GM18519 (cell line): ENCODE measurements at regions not wholly inside any gene's neighbourhood (a gene's known extent, or its start where the extent isn't known, plus 50 kb on each side); places are given as distances from the start of the nearest gene placed in this dataset.
A peak's percentile ranks its signal among the peaks of the same experiment; 100 is the strongest.

Experiments
- ATAC-seq: cut with Tn5 transposase; IDR thresholded peaks from one replicate; pipeline ENCODE4 v1.9.1; 2021; ENCODE audit warnings: mild to moderate bottlenecking, moderate library complexity; ENCODE audit not compliant: unreplicated experiment, low FRiP score

- ATAC-seq, result no peak
These were observed 337.2 kb upstream of the SLC39A10 start for GRCh38 chr2:195319548-195320412.

GRCh38 chr2:195319112-195319460 lies 337.9 kb upstream of the SLC39A10 start:
- ATAC-seq, result no peak

GRCh38 chr2:195318440-195319111 lies 338.4 kb upstream of the SLC39A10 start:
- ATAC-seq, result peak; percentile 37

- ATAC-seq, result no peak
These were observed 339.5 kb upstream of the SLC39A10 start for GRCh38 chr2:195317550-195317949.

DNA sequence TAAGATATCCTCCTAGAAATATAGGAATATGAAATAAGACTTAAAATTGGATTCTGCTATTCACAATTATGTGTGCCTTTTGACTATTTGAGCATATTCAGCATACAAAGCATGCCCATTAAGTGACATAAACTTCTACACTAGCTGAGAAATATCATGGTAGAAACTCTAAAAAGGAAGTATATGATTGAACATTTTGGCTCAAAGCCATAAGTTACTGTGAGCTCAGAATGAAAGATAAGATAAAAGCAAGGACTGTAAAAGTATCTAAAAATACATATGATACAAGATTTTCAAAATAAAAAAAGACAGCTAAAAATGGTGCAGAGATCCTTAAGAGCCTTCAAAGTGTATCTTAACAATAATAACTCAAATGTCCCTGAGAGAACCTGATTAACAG lies 340.5 kb upstream of the SLC39A10 start:
- no peak for ATAC-seq

DNA sequence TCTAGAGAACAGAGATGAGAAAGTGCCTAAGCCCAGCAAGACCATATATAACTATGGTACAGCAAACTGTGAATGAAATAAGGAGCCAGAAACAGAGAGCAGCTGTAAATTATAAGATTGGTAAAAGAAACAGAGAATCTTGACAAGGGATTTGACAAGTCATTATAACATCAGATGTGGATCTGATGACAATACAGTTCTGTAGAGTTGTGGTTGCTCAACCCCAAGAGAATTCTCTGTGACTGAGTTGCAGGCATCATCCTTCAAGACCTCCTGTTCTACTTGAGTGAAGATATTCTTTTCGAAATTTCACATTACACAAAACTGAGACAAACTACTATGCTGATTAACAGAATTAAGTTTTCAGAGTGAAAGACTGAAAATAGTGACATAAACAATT lies 343.1 kb upstream of the SLC39A10 start:
- ATAC-seq, result no peak

DNA sequence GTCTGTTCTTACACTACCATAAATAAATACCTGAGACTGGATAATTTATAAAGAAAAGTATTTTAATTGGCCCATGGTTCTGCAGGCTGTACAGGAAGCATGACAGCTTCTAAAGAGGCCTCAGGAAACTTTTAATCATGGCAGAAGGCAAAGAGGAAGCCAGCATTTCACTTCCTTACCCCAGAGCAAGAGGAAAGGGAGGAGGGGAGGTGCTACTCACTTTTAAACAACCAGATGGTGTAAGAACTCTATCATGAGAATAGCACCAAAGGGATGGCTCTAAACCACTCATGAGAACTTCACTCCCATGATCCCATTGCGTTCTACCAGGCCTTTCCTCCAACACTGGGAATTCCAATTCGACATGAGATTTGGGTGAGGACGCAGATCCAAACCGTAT lies 344.4 kb upstream of the SLC39A10 start:
- no peak for ATAC-seq

GRCh38 chr2:195308163-195308562 lies 348.9 kb upstream of the SLC39A10 start:
- no peak for ATAC-seq

DNA sequence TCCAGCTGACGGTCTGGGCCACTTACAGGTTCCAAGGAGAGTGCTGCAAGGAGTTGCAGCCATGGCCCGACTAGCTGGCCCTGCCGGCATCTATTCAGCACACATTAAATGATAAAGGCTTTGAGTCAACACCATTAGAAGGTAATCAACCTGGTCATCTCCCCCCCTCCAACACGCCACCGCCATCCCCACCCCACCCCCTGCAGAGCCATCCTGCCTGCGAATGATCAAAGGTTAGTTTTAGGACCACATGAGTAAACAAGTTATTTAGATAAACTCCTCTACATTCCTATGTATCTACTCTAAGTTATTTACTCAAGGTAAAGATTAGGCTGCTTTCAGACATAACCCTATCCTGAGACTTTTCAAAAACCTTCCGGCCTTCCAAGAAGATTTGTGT lies 349.3 kb upstream of the SLC39A10 start:
- ATAC-seq, result no peak

- ATAC-seq, result peak; percentile 66
These were observed 352.7 kb upstream of the SLC39A10 start for GRCh38 chr2:195304310-195304709.

DNA sequence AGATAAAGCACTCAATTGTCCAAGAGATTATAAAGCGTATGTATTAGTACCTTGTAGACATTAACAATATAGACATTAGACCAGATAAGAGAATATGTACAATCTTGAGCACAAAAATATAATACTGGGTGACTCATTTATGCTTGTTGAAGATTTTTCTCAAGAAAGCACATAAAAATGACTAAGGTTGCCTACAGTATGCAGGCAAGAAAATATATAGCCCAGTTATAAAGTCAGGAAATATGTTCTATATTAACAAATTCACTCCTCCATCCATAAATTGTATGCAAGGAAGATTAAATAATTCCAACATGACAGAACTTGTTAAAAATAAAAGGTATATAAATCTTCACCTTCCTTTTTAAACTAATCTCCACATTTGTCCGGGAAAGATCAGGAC lies 356.4 kb upstream of the SLC39A10 start:
- ATAC-seq, result no peak

DNA sequence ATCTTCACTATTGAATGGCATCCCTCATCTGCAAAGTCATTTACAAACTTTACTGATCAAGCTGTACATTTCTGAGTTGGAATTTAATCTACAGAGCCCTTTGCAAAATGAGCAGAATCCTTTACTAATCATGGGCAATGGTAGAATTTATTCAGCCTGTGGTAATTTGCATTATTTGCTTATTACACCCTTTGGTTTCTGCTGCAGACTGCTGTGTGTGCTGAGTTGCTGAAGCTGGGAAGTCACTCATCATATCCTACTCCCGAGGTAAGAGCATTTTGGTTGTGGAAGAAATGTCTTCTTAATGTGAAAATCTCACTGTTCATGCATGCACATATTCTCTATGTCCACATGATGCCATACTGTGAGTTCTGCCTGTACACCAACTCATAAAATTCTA lies 357.4 kb upstream of the SLC39A10 start:
- ATAC-seq, result no peak

- no peak for ATAC-seq
These were observed 360.5 kb upstream of the SLC39A10 start for GRCh38 chr2:195296490-195296889.

- no peak for ATAC-seq
These were observed 367.9 kb upstream of the SLC39A10 start for GRCh38 chr2:195289081-195289480.

DNA sequence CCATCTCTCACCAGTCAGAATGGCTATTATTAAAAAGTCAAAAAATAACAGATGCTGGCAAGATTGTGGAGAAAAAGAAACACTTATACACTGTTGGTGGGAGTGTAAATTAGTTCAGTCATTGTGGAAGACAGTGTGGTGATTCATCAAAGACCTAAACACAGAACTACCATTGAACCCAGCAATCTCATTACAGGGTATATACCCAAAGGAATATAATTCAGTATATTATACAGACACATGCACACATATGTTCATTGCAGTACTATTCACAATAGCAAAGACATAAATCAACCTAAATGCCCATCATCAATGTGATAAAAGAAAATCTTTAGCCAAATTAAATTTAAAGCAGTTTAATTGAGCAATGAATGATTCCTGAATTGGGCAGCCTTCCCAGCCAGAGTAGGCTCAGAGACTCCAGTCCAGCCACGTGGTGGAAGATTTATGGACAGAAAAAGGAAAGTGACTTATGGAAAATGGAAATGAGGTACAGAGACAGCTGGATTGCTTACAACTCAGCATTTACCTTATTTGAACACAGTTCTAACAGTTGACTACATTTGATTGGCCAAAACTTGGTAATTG lies 377.1 kb upstream of the SLC39A10 start:
- no peak for ATAC-seq

GRCh38 chr2:195270466-195271039 lies 386.5 kb upstream of the SLC39A10 start:
- no peak for ATAC-seq

GRCh38 chr2:195269220-195269619 lies 387.8 kb upstream of the SLC39A10 start:
- no peak for ATAC-seq

DNA sequence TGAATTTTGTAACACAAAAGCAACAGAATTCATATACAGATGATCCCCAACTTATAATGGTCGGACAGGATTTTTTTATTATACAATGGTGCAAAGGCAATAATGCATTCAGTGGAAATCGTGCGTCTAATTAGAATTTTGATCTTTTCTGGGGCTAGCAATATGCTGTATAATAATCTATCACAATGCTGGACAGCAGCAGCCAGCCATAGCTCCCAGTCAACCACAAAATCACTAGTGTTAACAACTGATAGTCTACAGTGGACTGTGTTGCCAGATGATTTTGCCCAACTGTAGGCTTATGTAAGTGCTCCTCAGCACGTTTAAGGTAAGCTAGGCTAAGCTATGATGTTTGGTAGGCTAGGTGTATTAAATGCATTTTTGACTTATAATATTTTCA lies 399.0 kb upstream of the SLC39A10 start:
- ATAC-seq, result no peak

- no peak for ATAC-seq
These were observed 405.0 kb upstream of the SLC39A10 start for GRCh38 chr2:195252018-195252417.

DNA sequence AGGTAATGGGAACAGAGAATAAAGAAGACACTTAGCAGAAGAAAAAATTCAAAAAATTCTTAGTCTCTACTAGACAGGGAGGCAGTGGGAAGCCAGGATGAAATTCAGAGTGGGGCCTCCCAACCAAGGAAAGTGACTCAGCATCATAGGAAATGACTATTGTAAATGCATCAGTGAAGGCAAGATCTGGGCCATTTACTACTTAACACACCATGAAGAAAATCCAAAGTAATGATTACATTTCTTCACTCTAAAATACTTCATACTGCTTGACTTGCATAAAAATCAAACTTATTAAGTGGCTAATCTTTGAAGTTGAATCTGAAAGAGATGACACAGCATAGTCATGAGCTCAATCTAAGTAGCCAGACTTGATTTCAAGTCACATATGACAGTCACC lies 405.8 kb upstream of the SLC39A10 start:
- ATAC-seq, result no peak

- no peak for ATAC-seq
These were observed 418.2 kb upstream of the SLC39A10 start for GRCh38 chr2:195238826-195239225.
